HG03159 (cell line): ENCODE measurements at regions not wholly inside any gene's neighbourhood (a gene's known extent, or its start where the extent isn't known, plus 50 kb on each side); places are given as distances from the start of the nearest gene placed in this dataset.
A peak's percentile ranks its signal among the peaks of the same experiment; 100 is the strongest.

Source experiments
- ATAC-seq: cut with Tn5 transposase; IDR thresholded peaks from one replicate; pipeline ENCODE4 v1.9.1; 2021; ENCODE audit warnings: mild to moderate bottlenecking, moderate library complexity; ENCODE audit not compliant: unreplicated experiment

GRCh38 chr10:6339891-6340290 lies 137.2 kb downstream of the PFKFB3 start:
- no peak for ATAC-seq

- ATAC-seq: no peak
Measured at GRCh38 chr10:6342096-6342685, 139.5 kb downstream of the PFKFB3 start.

- ATAC-seq: no peak
Measured at GRCh38 chr10:6343305-6344010, 140.7 kb downstream of the PFKFB3 start.

- no peak for ATAC-seq
Measured at GRCh38 chr10:6345404-6345803, 142.7 kb downstream of the PFKFB3 start.

- no peak for ATAC-seq
Measured at GRCh38 chr10:6346631-6347030, 143.9 kb downstream of the PFKFB3 start.

- peak; percentile 17 for ATAC-seq
Measured at GRCh38 chr10:6347391-6347951, 144.7 kb downstream of the PFKFB3 start.

GRCh38 chr10:6348096-6348874 lies 145.6 kb downstream of the PFKFB3 start:
- peak; percentile 85 for ATAC-seq

GRCh38 chr10:6349846-6350535 lies 147.3 kb downstream of the PFKFB3 start:
- ATAC-seq: no peak

- no peak for ATAC-seq
Measured at GRCh38 chr10:6350609-6351008, 147.9 kb downstream of the PFKFB3 start.

- no peak for ATAC-seq
Measured at GRCh38 chr10:6351495-6351894, 148.8 kb downstream of the PFKFB3 start.

GRCh38 chr10:6353526-6353925 lies 150.8 kb downstream of the PFKFB3 start:
- ATAC-seq: no peak

GRCh38 chr10:6354168-6354772 lies 151.5 kb downstream of the PFKFB3 start:
- no peak for ATAC-seq

GRCh38 chr10:6356280-6356793 lies 153.6 kb downstream of the PFKFB3 start:
- no peak for ATAC-seq

- no peak for ATAC-seq
Measured at GRCh38 chr10:6361869-6362268, 159.1 kb downstream of the PFKFB3 start.

- ATAC-seq: no peak
Measured at GRCh38 chr10:6362879-6363278, 160.1 kb downstream of the PFKFB3 start.

- ATAC-seq: no peak
Measured at GRCh38 chr10:6363511-6363910, 160.8 kb downstream of the PFKFB3 start.

- ATAC-seq: no peak
Measured at GRCh38 chr10:6364283-6364682, 161.6 kb downstream of the PFKFB3 start.

GRCh38 chr10:6364893-6365292 lies 162.2 kb downstream of the PFKFB3 start:
- no peak for ATAC-seq

- no peak for ATAC-seq
Measured at GRCh38 chr10:6365384-6365783, 162.7 kb downstream of the PFKFB3 start.
